GM12878 (cell line): ENCODE measurements at regions not wholly inside any gene's neighbourhood (a gene's known extent, or its start where the extent isn't known, plus 50 kb on each side); places are given as distances from the start of the nearest gene placed in this dataset.

Source experiments
- ATAC-seq: fragments of 200-7000 bp; cut with Tn5 transposase; 3 replicates; pipeline ENCODE4 v1.9.1; 2020; ENCODE audit warnings: mild to moderate bottlenecking, moderate library complexity
- BruUV-seq: library from RNA; stranded (reverse); fragments of 400-500 nt; replicated peaks from 2 replicates; lab custom pipeline; 2021; lab: Mats Ljungman, UMichigan
- CTCF ChIA-PET: fragments of 300-600 bp; sonication (Branson Sonifier 250); formaldehyde crosslinking; extraction: SDS; loops from one replicate; lab custom pipeline; 2021; ENCODE audit warnings: inconsistent platforms; lab: Yijun Ruan, JAX
- POLR2A ChIA-PET: fragments of 350-600 bp; formaldehyde crosslinking; extraction: SDS; loops from one replicate; lab custom pipeline; 2021; ENCODE audit warnings: inconsistent platforms; lab: Charles Lee
- RAD21 ChIA-PET: fragments of 300-600 bp; sonication (Branson Sonifier 250); formaldehyde crosslinking; loops from one replicate; lab custom pipeline; 2023; ENCODE audit warnings: antibody characterized with exemption; ENCODE audit not compliant: unreplicated experiment; lab: Charles Lee
- SMC1A ChIA-PET: fragments of 300-600 bp; sonication (Branson Sonifier 250); formaldehyde crosslinking; loops from one replicate; lab custom pipeline; 2023; ENCODE audit not compliant: unreplicated experiment, uncharacterized antibody; lab: Charles Lee
- DNase-seq: peaks from one replicate; pipeline ENCODE4 v3.0.0-alpha.2; 2011; ENCODE audit warnings: low read depth, low spot score
- FAIRE-seq: peaks from 3 replicates; lab custom pipeline; 2011; peaks lifted over from hg19 to GRCh38; lab: Jason Lieb, UNC
- H2AFZ ChIP-seq: 2 replicates; pipeline ENCODE4 v1.6.0; 2011; ENCODE audit warnings: low read depth, low read length, control low read depth; ENCODE audit not compliant: control insufficient read depth
- H3K27ac ChIP-seq: 2 replicates; pipeline ENCODE4 v1.5.1; 2011; ENCODE audit warnings: control low read depth; ENCODE audit not compliant: control insufficient read depth, insufficient read depth
- H3K27me3 ChIP-seq, 2 experiments: replicated peaks in 1 of 2; 2 replicates each; pipeline versions ENCODE4 v1.6.0 to v1.6.1; 2011; ENCODE audit warnings: low read length in 1 of 2; ENCODE audit not compliant: control insufficient read depth in 2 of 2, insufficient read depth in 2 of 2
- H3K36me3 ChIP-seq, 2 experiments: 2 replicates each; pipeline ENCODE4 v1.5.1; 2011; ENCODE audit warnings: low read length in 1 of 2; ENCODE audit not compliant: control insufficient read depth in 2 of 2, insufficient read depth in 2 of 2
- H3K4me1 ChIP-seq: 2 replicates; pipeline ENCODE4 v1.6.1; 2011; ENCODE audit warnings: mild to moderate bottlenecking, low read length, moderate library complexity, mixed read lengths; ENCODE audit not compliant: control insufficient read depth, insufficient read depth
- H3K4me2 ChIP-seq: 2 replicates; pipeline ENCODE4 v1.6.0; 2011; ENCODE audit warnings: control low read depth; ENCODE audit not compliant: control insufficient read depth, insufficient read depth
- H3K4me3 ChIP-seq: fragments of 200-600 bp; sonication (generic); 2 replicates; pipeline ENCODE4 v1.5.1; 2016
- H3K79me2 ChIP-seq: 2 replicates; pipeline ENCODE4 v1.6.0; 2011; ENCODE audit warnings: low read length; ENCODE audit not compliant: control insufficient read depth, insufficient read depth
- H3K9ac ChIP-seq: 2 replicates; pipeline ENCODE4 v1.8.0; 2011; ENCODE audit warnings: low read length, control low read depth, mixed read lengths; ENCODE audit not compliant: control insufficient read depth, insufficient read depth
- H3K9me3 ChIP-seq: replicated peaks from 3 replicates; pipeline ENCODE4 v1.5.1; 2011; ENCODE audit warnings: mild to moderate bottlenecking, low read length; ENCODE audit not compliant: control insufficient read depth, insufficient read depth
- H4K20me1 ChIP-seq: 2 replicates; pipeline ENCODE4 v1.6.0; 2011; ENCODE audit not compliant: control insufficient read depth, insufficient read depth
- ATF7 ChIP-seq: fragments of 450-650 bp; IDR thresholded peaks from 2 replicates; pipeline ENCODE4 v1.6.1; 2016; ENCODE audit warnings: low read depth, mild to moderate bottlenecking
- CBX3 ChIP-seq: fragments of 200-600 bp; sonication (generic); IDR thresholded peaks from 2 replicates; pipeline ENCODE4 v1.6.1; 2016; ENCODE audit warnings: low read depth, borderline replicate concordance
- CEBPB ChIP-seq, 2 experiments: fragments of 150-350 bp in 1 of 2; IDR thresholded peaks; 2 replicates each; pipeline ENCODE4 v1.6.1; 2012 to 2014; ENCODE audit warnings: low read depth in 2 of 2, low read length in 2 of 2, borderline replicate concordance in 1 of 2, inconsistent platforms in 1 of 2
- CEBPZ ChIP-seq: fragments of 150-350 bp; IDR thresholded peaks from 2 replicates; pipeline ENCODE4 v1.6.1; 2016; ENCODE audit warnings: low read depth, low read length
- E2F8 ChIP-seq: fragments of 450-650 bp; IDR thresholded peaks from 2 replicates; pipeline ENCODE4 v1.6.1; 2018; ENCODE audit warnings: mild to moderate bottlenecking, low read depth, moderate library complexity; ENCODE audit not compliant: partially characterized antibody
- KLF5 ChIP-seq: fragments of 450-650 bp; IDR thresholded peaks from 2 replicates; pipeline ENCODE4 v1.6.1; 2014; ENCODE audit warnings: mild to moderate bottlenecking; ENCODE audit not compliant: partially characterized antibody
- NFYA ChIP-seq: IDR thresholded peaks from 2 replicates; pipeline ENCODE4 v1.6.1; 2011; ENCODE audit warnings: low read depth, mild to moderate bottlenecking, low read length, improper control_type of control experiment, borderline replicate concordance
- RAD51 ChIP-seq: fragments of 450-650 bp; IDR thresholded peaks from 2 replicates; pipeline ENCODE4 v1.6.1; 2016; ENCODE audit warnings: moderate library complexity, mild to moderate bottlenecking, inconsistent platforms
- SP1 ChIP-seq: IDR thresholded peaks from one replicate; pipeline ENCODE4 v1.6.1; 2011; ENCODE audit warnings: low read depth, low read length
- SPI1 ChIP-seq: IDR thresholded peaks from 2 replicates; pipeline ENCODE4 v1.6.1; 2011; ENCODE audit warnings: low read depth, mild to moderate bottlenecking, low read length, moderate library complexity, borderline replicate concordance; ENCODE audit not compliant: insufficient read depth
- SREBF1 ChIP-seq: IDR thresholded peaks from 2 replicates; pipeline ENCODE4 v1.6.1; 2012; ENCODE audit warnings: mild to moderate bottlenecking, low read length
- ZZZ3 ChIP-seq: IDR thresholded peaks from 2 replicates; pipeline ENCODE4 v1.6.1; 2011; ENCODE audit warnings: low read depth; ENCODE audit not compliant: control insufficient read depth, insufficient read length
- WGBS: methylation state at CpG from one replicate; pipeline ENCODE4 v1.1.6; 2016; ENCODE audit warnings: low lambda C conversion rate; ENCODE audit not compliant: insufficient replicate concordance, insufficient coverage; ENCODE audit errors: missing lambda C conversion rate; 5-methylcytosine and 5-hydroxymethylcytosine counted together
- in situ Hi-C: fragments of 300-500 bp; cut with MboI; formaldehyde crosslinking; loops from 9 replicates; pipeline ENCODE4 v1.14.3; 2018; ENCODE audit warnings: mixed read lengths
- intact Hi-C: fragments of 100-400 bp; cut with micrococcal nuclease; formaldehyde crosslinking; loops from one replicate; pipeline ENCODE4 v1.14.2; 2022; ENCODE audit not compliant: unreplicated experiment

- TF ChIP-seq CEBPZ (no peak), CEBPB (IDR thresholded peaks at IDR 0.05; ENCODE audit: borderline replicate concordance in 1 of 2, low read depth in 2 of 2, low read length in 2 of 2) (no peak), CBX3 (no peak), SPI1 (peak; percentile 87)
These were observed 1067.7 kb upstream of the PABPC4L start (continued) for GRCh38 chr4:135269125-135269890.

- POLR2A ChIA-PET: no interaction called here
- Histone ChIP-seq H3K4me1 (no peaks in the 10 kb centered on the region), H3K9me3 (no peaks in the 10 kb centered on the region), H3K9ac (no peak overlapping the region), H3K27ac (no peak overlapping the region), H4K20me1 (no peaks in the 10 kb centered on the region), H3K36me3 (no peaks in the 10 kb centered on the region), H3K27me3 (no peaks in the 10 kb centered on the region), H2AFZ (no peak overlapping the region), H3K79me2 (no peaks in the 10 kb centered on the region), H3K4me2 (no peak overlapping the region), H3K4me3 (no peak overlapping the region)
- BruUV-seq: no TSS peak
- FAIRE-seq (no peak), DNase-seq (no peak), ATAC-seq (no peak)
- intact Hi-C loops (no loop called here), in situ Hi-C loops (no loop called here)
- CTCF ChIA-PET: interaction anchor here (0.6 kb wide), 1 partner anchor 1790 kb away, joined by 3 read pairs; no protein-coding TSS in a partner anchor
- WGBS: 15% methylated on average over 3 of the region's 3 CpGs
- RAD21 ChIA-PET: no interaction called here
- no peak for TF ChIP-seq RAD51
- TF ChIP-seq ZZZ3: no peak
- TF ChIP-seq NFYA: no peak
- no peak for TF ChIP-seq KLF5
- TF ChIP-seq SP1: no peak
- TF ChIP-seq ATF7: no peak
- no peak for TF ChIP-seq SREBF1
- TF ChIP-seq E2F8: no peak
- SMC1A ChIA-PET: no interaction called here
These were observed 1066.8 kb upstream of the PABPC4L start for GRCh38 chr4:135268369-135268768.
